Hepatocyte (in vitro differentiated cells): ENCODE measurements at regions not wholly inside any gene's neighbourhood (a gene's known extent, or its start where the extent isn't known, plus 50 kb on each side); places are given as distances from the start of the nearest gene placed in this dataset.

Experiments used
- DNase-seq: peaks from one replicate; pipeline ENCODE4 v3.0.0-alpha.2; 2016; ENCODE audit warnings: low spot score
- H2AFZ ChIP-seq: fragments of 200-600 bp; sonication (generic); 2 replicates; pipeline ENCODE4 v1.6.0; 2016; ENCODE audit warnings: antibody characterized with exemption, mild to moderate bottlenecking
- H3K27ac ChIP-seq: fragments of 200-600 bp; sonication (generic); 2 replicates; pipeline ENCODE4 v1.5.1; 2016; ENCODE audit warnings: mild to moderate bottlenecking
- H3K27me3 ChIP-seq: fragments of 200-600 bp; sonication (generic); 2 replicates; pipeline ENCODE4 v1.6.1; 2016
- H3K36me3 ChIP-seq: fragments of 200-600 bp; sonication (generic); replicated peaks from 2 replicates; pipeline ENCODE4 v1.5.1; 2016; ENCODE audit warnings: low read depth; ENCODE audit not compliant: insufficient read depth
- H3K4me1 ChIP-seq: fragments of 200-600 bp; sonication (generic); 2 replicates; pipeline ENCODE4 v1.5.1; 2016; ENCODE audit warnings: mild to moderate bottlenecking, moderate library complexity; ENCODE audit not compliant: insufficient read depth
- H3K4me2 ChIP-seq: fragments of 200-600 bp; sonication (generic); 2 replicates; pipeline ENCODE4 v1.6.0; 2016
- H3K4me3 ChIP-seq: fragments of 200-600 bp; sonication (generic); 2 replicates; pipeline ENCODE4 v1.5.1; 2016; ENCODE audit warnings: mild to moderate bottlenecking
- H3K79me2 ChIP-seq: fragments of 200-600 bp; sonication (generic); 2 replicates; pipeline ENCODE4 v1.6.0; 2017; ENCODE audit warnings: mild to moderate bottlenecking
- H3K9me2 ChIP-seq: fragments of 200-600 bp; sonication (generic); replicated peaks from 2 replicates; pipeline ENCODE4 v1.6.0; 2017; ENCODE audit warnings: mild to moderate bottlenecking; ENCODE audit not compliant: insufficient read depth
- H3K9me3 ChIP-seq: fragments of 200-600 bp; sonication (generic); 2 replicates; pipeline ENCODE4 v1.5.1; 2016; ENCODE audit warnings: low read depth, mild to moderate bottlenecking
- H4K20me1 ChIP-seq: fragments of 200-600 bp; sonication (generic); 2 replicates; pipeline ENCODE4 v1.6.0; 2016; ENCODE audit warnings: mild to moderate bottlenecking; ENCODE audit not compliant: insufficient read depth, poor library complexity, severe bottlenecking
- EZH2 ChIP-seq: fragments of 200-600 bp; sonication (generic); IDR thresholded peaks from 2 replicates; pipeline ENCODE4 v1.6.1; 2016; ENCODE audit warnings: antibody characterized with exemption, mild to moderate bottlenecking, borderline replicate concordance
- EZH2phosphoT487 ChIP-seq: fragments of 200-600 bp; sonication (generic); IDR thresholded peaks from one replicate; pipeline ENCODE4 v1.6.1; 2018; ENCODE audit warnings: antibody characterized with exemption, mild to moderate bottlenecking, low read depth, moderate library complexity; ENCODE audit not compliant: unreplicated experiment, severe bottlenecking
- WGBS: methylation state at CpG from one replicate; pipeline ENCODE4 v1.1.6; 2016; ENCODE audit warnings: low lambda C conversion rate; ENCODE audit errors: missing lambda C conversion rate; 5-methylcytosine and 5-hydroxymethylcytosine counted together
- TF ChIP-seq, protein P1 (sequence below): fragments of 200-600 bp; sonication (generic); IDR thresholded peaks from 2 replicates; pipeline ENCODE4 v1.5.1; 2016; ENCODE audit warnings: antibody characterized with exemption, mild to moderate bottlenecking; ENCODE audit not compliant: poor library complexity

DNA sequence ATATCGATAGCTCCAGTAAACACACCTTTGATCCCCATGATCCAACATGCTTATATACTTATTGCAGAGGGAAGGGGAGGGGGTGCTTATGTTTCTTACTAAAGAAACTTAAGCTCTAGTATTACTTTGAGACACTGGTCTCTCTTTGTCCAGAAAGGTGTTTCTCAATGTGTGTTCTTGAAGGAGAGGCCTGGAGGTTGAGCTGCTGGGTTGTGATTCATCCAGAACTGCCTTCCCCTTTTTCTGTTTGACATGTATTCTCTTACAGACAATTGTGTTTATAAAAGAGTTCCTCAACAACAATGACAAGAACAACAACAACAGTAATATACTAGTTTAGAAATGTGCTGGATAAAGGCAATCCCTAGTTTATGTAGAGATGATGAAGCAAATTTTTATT, 516.0 kb upstream of the FAM98A start:
- H3K27ac ChIP-seq: no peak overlapping the region
- TF ChIP-seq EZH2: no peak
- TF ChIP-seq, protein P1, sequence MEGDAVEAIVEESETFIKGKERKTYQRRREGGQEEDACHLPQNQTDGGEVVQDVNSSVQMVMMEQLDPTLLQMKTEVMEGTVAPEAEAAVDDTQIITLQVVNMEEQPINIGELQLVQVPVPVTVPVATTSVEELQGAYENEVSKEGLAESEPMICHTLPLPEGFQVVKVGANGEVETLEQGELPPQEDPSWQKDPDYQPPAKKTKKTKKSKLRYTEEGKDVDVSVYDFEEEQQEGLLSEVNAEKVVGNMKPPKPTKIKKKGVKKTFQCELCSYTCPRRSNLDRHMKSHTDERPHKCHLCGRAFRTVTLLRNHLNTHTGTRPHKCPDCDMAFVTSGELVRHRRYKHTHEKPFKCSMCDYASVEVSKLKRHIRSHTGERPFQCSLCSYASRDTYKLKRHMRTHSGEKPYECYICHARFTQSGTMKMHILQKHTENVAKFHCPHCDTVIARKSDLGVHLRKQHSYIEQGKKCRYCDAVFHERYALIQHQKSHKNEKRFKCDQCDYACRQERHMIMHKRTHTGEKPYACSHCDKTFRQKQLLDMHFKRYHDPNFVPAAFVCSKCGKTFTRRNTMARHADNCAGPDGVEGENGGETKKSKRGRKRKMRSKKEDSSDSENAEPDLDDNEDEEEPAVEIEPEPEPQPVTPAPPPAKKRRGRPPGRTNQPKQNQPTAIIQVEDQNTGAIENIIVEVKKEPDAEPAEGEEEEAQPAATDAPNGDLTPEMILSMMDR: no peak
- TF ChIP-seq EZH2phosphoT487: no peak
- H3K9me3 ChIP-seq: no peaks in the 10 kb centered on the region
- no peaks in the 10 kb centered on the region for H3K9me2 ChIP-seq
- H3K79me2 ChIP-seq: no peaks in the 10 kb centered on the region
- H3K4me1 ChIP-seq: no peaks in the 10 kb centered on the region
- no peaks in the 10 kb centered on the region for H3K36me3 ChIP-seq
- H3K27me3 ChIP-seq: no peaks in the 10 kb centered on the region
- WGBS: 85% methylated on average over 1 of the region's 1 CpG
- no peak overlapping the region for H2AFZ ChIP-seq
- H3K4me2 ChIP-seq: no peak overlapping the region
- DNase-seq: no peak
- no peak overlapping the region for H3K4me3 ChIP-seq
- no peaks in the 10 kb centered on the region for H4K20me1 ChIP-seq

DNA sequence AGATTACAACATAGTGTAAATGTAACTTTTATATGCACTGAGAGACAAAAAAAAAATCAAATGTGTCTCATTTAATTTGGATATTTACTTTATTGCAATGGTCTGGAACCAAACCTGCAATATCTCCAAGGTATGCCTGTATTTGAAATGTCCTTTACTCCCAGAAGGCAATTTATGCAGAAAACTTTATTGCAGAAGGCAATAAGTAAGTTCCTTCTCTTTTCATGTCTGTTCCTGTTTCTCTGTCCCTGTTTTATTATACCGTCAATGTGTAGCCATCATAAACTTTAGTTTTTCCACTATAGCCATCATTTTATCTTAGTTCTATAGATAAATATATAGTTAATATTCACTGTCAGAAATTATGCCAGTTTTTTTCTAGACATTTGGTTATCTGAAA, 513.1 kb upstream of the FAM98A start:
- 72% methylated on average over 1 of the region's 1 CpG for WGBS
- H3K27ac ChIP-seq: no peak overlapping the region
- TF ChIP-seq EZH2phosphoT487 (no peak), EZH2 (no peak)
- TF ChIP-seq, protein P1: no peak
- no peak for DNase-seq
- H3K4me1 ChIP-seq: no peaks in the 10 kb centered on the region
- H4K20me1 ChIP-seq: no peaks in the 10 kb centered on the region
- no peaks in the 10 kb centered on the region for H3K9me2 ChIP-seq
- no peak overlapping the region for H3K4me3 ChIP-seq
- H3K27me3 ChIP-seq: no peaks in the 10 kb centered on the region
- H2AFZ ChIP-seq: no peak overlapping the region
- H3K36me3 ChIP-seq: no peaks in the 10 kb centered on the region
- H3K79me2 ChIP-seq: no peaks in the 10 kb centered on the region
- no peaks in the 10 kb centered on the region for H3K9me3 ChIP-seq
- H3K4me2 ChIP-seq: no peak overlapping the region

DNA sequence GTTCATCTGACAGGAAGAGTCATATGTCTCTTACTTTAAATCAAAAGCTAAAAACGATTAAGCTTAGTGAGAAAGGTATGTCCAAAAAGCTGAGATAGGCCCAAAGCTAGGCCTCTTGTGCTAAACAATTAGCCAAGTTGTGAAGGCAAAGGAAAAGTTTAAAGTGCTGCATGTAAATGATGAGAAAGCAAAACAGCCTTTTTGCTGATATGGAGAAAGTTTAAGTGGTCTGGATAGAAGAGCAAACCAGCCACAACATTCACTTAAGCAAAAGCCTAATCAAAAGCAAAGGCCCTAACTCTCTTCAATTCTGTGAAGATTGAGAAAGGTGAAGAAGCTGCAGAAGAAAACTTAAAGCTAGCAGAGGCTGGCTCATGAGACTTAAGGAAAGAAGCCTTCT, 511.3 kb upstream of the FAM98A start:
- no peaks in the 10 kb centered on the region for H3K4me1 ChIP-seq
- no peak overlapping the region for H3K27ac ChIP-seq
- H3K9me3 ChIP-seq: no peaks in the 10 kb centered on the region
- H3K4me3 ChIP-seq: no peak overlapping the region
- no peak for DNase-seq
- no peak overlapping the region for H2AFZ ChIP-seq
- no peak overlapping the region for H3K4me2 ChIP-seq
- H3K36me3 ChIP-seq: no peaks in the 10 kb centered on the region
- TF ChIP-seq EZH2 (no peak), EZH2phosphoT487 (no peak)
- TF ChIP-seq, protein P1: no peak
- WGBS: 65% methylated on average over 1 of the region's 1 CpG
- H4K20me1 ChIP-seq: no peaks in the 10 kb centered on the region
- H3K79me2 ChIP-seq: no peaks in the 10 kb centered on the region
- H3K9me2 ChIP-seq: no peaks in the 10 kb centered on the region
- no peaks in the 10 kb centered on the region for H3K27me3 ChIP-seq

DNA sequence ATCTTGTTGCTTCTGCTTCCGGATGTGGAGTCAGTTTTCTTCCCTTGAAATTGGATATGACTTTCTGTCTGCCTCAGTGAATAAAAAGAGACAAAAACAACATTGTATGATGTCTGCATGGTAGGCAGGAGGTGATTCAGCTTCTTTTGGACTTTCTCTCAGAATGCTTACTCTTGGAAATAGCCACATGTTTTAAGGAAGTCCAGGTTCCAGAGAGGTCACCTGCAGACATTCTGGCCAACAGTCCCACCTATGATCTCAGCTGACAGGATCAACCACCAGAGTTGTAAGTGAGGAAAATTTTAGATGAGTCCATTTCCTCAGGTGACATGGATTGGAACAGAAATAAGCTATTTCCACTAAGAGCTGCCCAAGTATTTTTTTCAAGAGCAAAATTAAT, 508.7 kb upstream of the FAM98A start:
- DNase-seq: no peak
- H4K20me1 ChIP-seq: no peaks in the 10 kb centered on the region
- TF ChIP-seq, protein P1: no peak
- TF ChIP-seq EZH2: no peak
- TF ChIP-seq EZH2phosphoT487: no peak
- H3K9me2 ChIP-seq: no peaks in the 10 kb centered on the region
- no peaks in the 10 kb centered on the region for H3K4me1 ChIP-seq
- no peaks in the 10 kb centered on the region for H3K36me3 ChIP-seq
- no peak overlapping the region for H2AFZ ChIP-seq
- no peak overlapping the region for H3K27ac ChIP-seq
- H3K9me3 ChIP-seq: no peaks in the 10 kb centered on the region
- H3K79me2 ChIP-seq: no peaks in the 10 kb centered on the region
- no peak overlapping the region for H3K4me3 ChIP-seq
- 81% methylated on average over 1 of the region's 1 CpG for WGBS
- H3K27me3 ChIP-seq: no peaks in the 10 kb centered on the region
- H3K4me2 ChIP-seq: no peak overlapping the region
